ENCODE measurements at regions not wholly inside any gene's neighbourhood (a gene's known extent, or its start where the extent isn't known, plus 50 kb on each side); places are given as distances from the start of the nearest gene placed in this dataset.

GRCh38 chr4:125262079-125262478 is 52.7 kb upstream of the FAT4 start:
- TF ChIP-seq EP300 (IDR thresholded peaks at IDR 0.05; ENCODE audit: low read length), result no peak
- no peak for TF ChIP-seq MTA2 (IDR thresholded peaks at IDR 0.05; ENCODE audit: low read depth)
- TF ChIP-seq ZNF76 (CRISPR knock-in tag; IDR thresholded peaks at IDR 0.05; ENCODE audit: borderline replicate concordance), result no peak
- no peak for TF ChIP-seq PHTF2 (CRISPR knock-in tag; IDR thresholded peaks at IDR 0.05)
- no peak for TF ChIP-seq ILF3 (IDR thresholded peaks at IDR 0.05; ENCODE audit: borderline replicate concordance)
- no peak for TF ChIP-seq MYC (IDR thresholded peaks at IDR 0.05; ENCODE audit: low read depth, low read length)
- TF ChIP-seq MYC (CRISPR knock-in tag; IDR thresholded peaks at IDR 0.05; ENCODE audit: borderline replicate concordance, low read depth), result no peak
- no peak for TF ChIP-seq ELK1 (CRISPR knock-in tag; IDR thresholded peaks at IDR 0.05)
- no peak for TF ChIP-seq HCFC1 (IDR thresholded peaks at IDR 0.05; ENCODE audit: low read depth, low read length)
- TF ChIP-seq, protein P1, sequence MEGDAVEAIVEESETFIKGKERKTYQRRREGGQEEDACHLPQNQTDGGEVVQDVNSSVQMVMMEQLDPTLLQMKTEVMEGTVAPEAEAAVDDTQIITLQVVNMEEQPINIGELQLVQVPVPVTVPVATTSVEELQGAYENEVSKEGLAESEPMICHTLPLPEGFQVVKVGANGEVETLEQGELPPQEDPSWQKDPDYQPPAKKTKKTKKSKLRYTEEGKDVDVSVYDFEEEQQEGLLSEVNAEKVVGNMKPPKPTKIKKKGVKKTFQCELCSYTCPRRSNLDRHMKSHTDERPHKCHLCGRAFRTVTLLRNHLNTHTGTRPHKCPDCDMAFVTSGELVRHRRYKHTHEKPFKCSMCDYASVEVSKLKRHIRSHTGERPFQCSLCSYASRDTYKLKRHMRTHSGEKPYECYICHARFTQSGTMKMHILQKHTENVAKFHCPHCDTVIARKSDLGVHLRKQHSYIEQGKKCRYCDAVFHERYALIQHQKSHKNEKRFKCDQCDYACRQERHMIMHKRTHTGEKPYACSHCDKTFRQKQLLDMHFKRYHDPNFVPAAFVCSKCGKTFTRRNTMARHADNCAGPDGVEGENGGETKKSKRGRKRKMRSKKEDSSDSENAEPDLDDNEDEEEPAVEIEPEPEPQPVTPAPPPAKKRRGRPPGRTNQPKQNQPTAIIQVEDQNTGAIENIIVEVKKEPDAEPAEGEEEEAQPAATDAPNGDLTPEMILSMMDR (IDR thresholded peaks at IDR 0.05 in 2 of 3, conservative IDR thresholded peaks at IDR 0.05 in 1 of 3; ENCODE audit: insufficient read depth in 2 of 3, low read depth in 1 of 3, low read length in 3 of 3), result no peak
- TF ChIP-seq, protein P2, sequence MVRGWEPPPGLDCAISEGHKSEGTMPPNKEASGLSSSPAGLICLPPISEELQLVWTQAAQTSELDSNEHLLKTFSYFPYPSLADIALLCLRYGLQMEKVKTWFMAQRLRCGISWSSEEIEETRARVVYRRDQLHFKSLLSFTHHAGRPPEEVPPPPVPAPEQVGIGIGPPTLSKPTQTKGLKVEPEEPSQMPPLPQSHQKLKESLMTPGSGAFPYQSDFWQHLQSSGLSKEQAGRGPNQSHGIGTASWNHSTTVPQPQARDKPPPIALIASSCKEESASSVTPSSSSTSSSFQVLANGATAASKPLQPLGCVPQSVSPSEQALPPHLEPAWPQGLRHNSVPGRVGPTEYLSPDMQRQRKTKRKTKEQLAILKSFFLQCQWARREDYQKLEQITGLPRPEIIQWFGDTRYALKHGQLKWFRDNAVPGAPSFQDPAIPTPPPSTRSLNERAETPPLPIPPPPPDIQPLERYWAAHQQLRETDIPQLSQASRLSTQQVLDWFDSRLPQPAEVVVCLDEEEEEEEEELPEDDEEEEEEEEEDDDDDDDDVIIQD (CRISPR knock-in tag; IDR thresholded peaks at IDR 0.05), result no peak
- TF ChIP-seq, protein P3, sequence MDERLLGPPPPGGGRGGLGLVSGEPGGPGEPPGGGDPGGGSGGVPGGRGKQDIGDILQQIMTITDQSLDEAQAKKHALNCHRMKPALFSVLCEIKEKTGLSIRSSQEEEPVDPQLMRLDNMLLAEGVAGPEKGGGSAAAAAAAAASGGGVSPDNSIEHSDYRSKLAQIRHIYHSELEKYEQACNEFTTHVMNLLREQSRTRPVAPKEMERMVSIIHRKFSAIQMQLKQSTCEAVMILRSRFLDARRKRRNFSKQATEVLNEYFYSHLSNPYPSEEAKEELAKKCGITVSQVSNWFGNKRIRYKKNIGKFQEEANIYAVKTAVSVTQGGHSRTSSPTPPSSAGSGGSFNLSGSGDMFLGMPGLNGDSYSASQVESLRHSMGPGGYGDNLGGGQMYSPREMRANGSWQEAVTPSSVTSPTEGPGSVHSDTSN (CRISPR knock-in tag; IDR thresholded peaks at IDR 0.05; ENCODE audit: low read depth), result no peak
- TF ChIP-seq, protein P3 (tag; conservative IDR thresholded peaks at IDR 0.05; ENCODE audit: low read depth), result no peak
